ENCODE measurements at regions not wholly inside any gene's neighbourhood (a gene's known extent, or its start where the extent isn't known, plus 50 kb on each side); places are given as distances from the start of the nearest gene placed in this dataset.

- DNase-seq, result no peak
Observed at GRCh38 chr7:24341691-24342413, 57.9 kb downstream of the NPY start.

GRCh38 chr7:24343614-24344013, 59.6 kb downstream of the NPY start:
- DNase-seq, result no peak

GRCh38 chr7:24346129-24346528, 62.1 kb downstream of the NPY start:
- DNase-seq, result no peak

GRCh38 chr7:24346716-24347115, 62.7 kb downstream of the NPY start:
- DNase-seq, result no peak

- no peak for DNase-seq
Observed at GRCh38 chr7:24349339-24349738, 65.3 kb downstream of the NPY start.

- DNase-seq, result no peak
Observed at GRCh38 chr7:24354456-24354855, 70.5 kb downstream of the NPY start.

- DNase-seq, result no peak
Observed at GRCh38 chr7:24356718-24357386, 72.9 kb downstream of the NPY start.

- DNase-seq, result no peak
Observed at GRCh38 chr7:24361001-24361400, 77.0 kb downstream of the NPY start.

- no peak for DNase-seq
Observed at GRCh38 chr7:24365606-24366005, 81.6 kb downstream of the NPY start.

- DNase-seq, result no peak
Observed at GRCh38 chr7:24366876-24367275, 82.9 kb downstream of the NPY start.

GRCh38 chr7:24368161-24368560, 84.2 kb downstream of the NPY start:
- no peak for DNase-seq

GRCh38 chr7:24370541-24370940, 86.6 kb downstream of the NPY start:
- no peak for DNase-seq

- DNase-seq, result no peak
Observed at GRCh38 chr7:24372961-24373955, 89.3 kb downstream of the NPY start.

- DNase-seq, result no peak
Observed at GRCh38 chr7:24378871-24379616, 95.1 kb downstream of the NPY start.

- DNase-seq, result no peak
Observed at GRCh38 chr7:24381894-24382505, 98.0 kb downstream of the NPY start.

GRCh38 chr7:24383055-24383454, 99.1 kb downstream of the NPY start:
- DNase-seq, result no peak

GRCh38 chr7:24384362-24385030, 100.5 kb downstream of the NPY start:
- DNase-seq, result no peak

- no peak for DNase-seq
Observed at GRCh38 chr7:24388212-24388611, 104.2 kb downstream of the NPY start.

- no peak for DNase-seq
Observed at GRCh38 chr7:24390376-24391157, 106.6 kb downstream of the NPY start.

GRCh38 chr7:24392774-24393173, 108.8 kb downstream of the NPY start:
- no peak for DNase-seq

GRCh38 chr7:24395512-24395911, 111.5 kb downstream of the NPY start:
- DNase-seq, result no peak
